Esophagus squamous epithelium (tissue), 4 donors: ENCODE measurements at regions not wholly inside any gene's neighbourhood (a gene's known extent, or its start where the extent isn't known, plus 50 kb on each side); places are given as distances from the start of the nearest gene placed in this dataset.

ENCODE experiments used
- CTCF ChIP-seq, 6 experiments: fragments of 450-650 bp in 4 of 6; fragments of 200-600 bp in 2 of 6; sonication (generic) in 2 of 6; IDR thresholded peaks; one replicate each; pipeline ENCODE4 v1.5.1; 2016 to 2019; ENCODE audit warnings: antibody characterized with exemption in 6 of 6, mild to moderate bottlenecking in 4 of 6, moderate library complexity in 4 of 6
- POLR2A ChIP-seq, 4 donors: fragments of 450-650 bp; IDR thresholded peaks; one replicate each; pipeline ENCODE4 v1.6.1; 2017; ENCODE audit warnings: antibody characterized with exemption in 4 of 4, mild to moderate bottlenecking in 4 of 4, moderate library complexity in 3 of 4

GRCh38 chr12:105960319-105961083 lies 178.3 kb downstream of the NUAK1 start:
- no peak for TF ChIP-seq POLR2A (IDR thresholded peaks at IDR 0.05)
- no peak for TF ChIP-seq CTCF (IDR thresholded peaks at IDR 0.05)
